GM12875 (cell line): ENCODE measurements at regions not wholly inside any gene's neighbourhood (a gene's known extent, or its start where the extent isn't known, plus 50 kb on each side); places are given as distances from the start of the nearest gene placed in this dataset.
"Not testable (repeated sequence)": the region's sequence is repeated elsewhere in the genome, so short reads cannot be mapped to it uniquely, and the experiment has no call there.

ENCODE experiments used
- H3K4me3 ChIP-seq: one replicate; pipeline ENCODE4 v1.5.1; 2011; ENCODE audit warnings: low read depth, low read length, control low read depth
- CTCF ChIP-seq: IDR thresholded peaks from 2 replicates; pipeline ENCODE4 v1.5.1; 2011; ENCODE audit warnings: low read depth, mild to moderate bottlenecking, control low read depth, inconsistent platforms, low read length, moderate library complexity, borderline replicate concordance; ENCODE audit not compliant: insufficient read depth

DNA sequence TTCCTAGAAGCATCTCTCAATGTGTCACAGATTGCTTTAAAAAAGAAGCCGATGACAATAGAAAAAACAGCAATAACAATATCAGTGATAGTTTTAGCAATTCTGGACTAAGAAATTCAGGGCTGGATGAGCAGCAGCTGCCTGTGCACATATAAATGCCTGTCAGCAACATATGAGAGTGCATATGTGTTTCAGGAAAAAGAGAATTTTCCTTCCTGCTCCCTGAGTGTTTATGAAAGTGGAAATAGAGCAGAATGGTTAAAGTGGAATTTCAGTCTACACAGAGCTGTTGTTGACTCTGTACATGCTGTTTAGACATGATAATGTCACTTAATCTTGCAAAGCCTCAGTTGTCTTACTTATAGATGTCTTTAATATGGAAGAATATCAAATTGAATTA lies 164.4 kb upstream of the PCDH7 start:
- no peak for TF ChIP-seq CTCF
- no peak overlapping the region for H3K4me3 ChIP-seq

DNA sequence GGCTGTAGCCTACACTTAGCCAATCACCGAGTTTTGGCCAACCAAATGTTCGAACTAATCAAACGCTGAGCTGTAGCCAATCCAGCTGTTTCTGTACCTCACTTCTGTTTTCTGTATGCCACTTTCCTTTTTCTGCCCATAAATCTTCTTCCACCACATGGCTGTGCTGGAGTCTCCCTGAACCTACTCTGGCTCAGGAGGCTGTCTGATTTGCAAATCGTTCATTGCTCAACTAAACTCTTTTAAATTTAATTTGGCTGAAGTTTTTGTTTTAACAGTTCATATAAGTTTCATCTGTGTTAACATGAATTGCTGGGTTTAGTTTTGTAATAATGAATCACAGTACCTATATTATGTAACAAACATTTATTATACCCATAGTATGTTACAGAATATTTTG lies 160.7 kb upstream of the PCDH7 start:
- no peak for TF ChIP-seq CTCF

GRCh38 chr4:30586850-30587249 lies 133.3 kb upstream of the PCDH7 start:
- no peak for TF ChIP-seq CTCF

More for the DNA sequence above, 160.7 kb upstream of the PCDH7 start:
- no peak overlapping the region for H3K4me3 ChIP-seq

GRCh38 chr4:30589669-30590068 lies 130.5 kb upstream of the PCDH7 start:
- H3K4me3 ChIP-seq: not testable (repeated sequence)

More at GRCh38 chr4:30586850-30587249, 133.3 kb upstream of the PCDH7 start:
- H3K4me3 ChIP-seq: no peak overlapping the region

- TF ChIP-seq CTCF: no peak
- H3K4me3 ChIP-seq: no peak overlapping the region
Measured at GRCh38 chr4:30600246-30601017, 119.7 kb upstream of the PCDH7 start.

GRCh38 chr4:30601070-30601865 lies 118.9 kb upstream of the PCDH7 start:
- no peak overlapping the region for H3K4me3 ChIP-seq
- TF ChIP-seq CTCF: no peak

DNA sequence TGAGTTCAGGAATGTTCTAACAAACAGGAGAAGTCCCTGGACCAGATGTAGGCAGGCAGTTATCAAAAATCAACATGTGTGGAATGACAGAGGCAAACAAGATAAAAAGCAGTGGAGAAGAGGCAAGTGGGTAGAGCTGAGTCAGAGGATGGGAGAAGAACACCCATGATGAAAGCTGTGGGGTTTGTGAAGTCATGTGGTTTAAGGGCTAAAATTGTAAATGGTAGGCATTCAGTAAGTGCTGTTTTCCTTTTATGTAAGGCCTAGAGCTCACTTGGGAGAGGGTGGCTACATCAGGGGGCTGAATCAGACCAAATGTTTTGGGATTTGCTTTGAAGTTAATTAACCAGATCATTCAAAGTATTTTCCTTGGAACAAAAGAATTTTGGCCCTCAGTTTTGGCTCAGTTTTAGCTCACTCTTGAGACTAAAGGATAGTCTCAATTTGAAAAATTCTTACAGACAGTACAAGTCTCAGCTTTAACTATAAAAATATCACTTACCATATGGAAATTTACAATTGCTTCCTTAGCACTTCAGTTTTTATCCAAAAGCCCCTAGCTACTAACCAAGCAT lies 114.5 kb upstream of the PCDH7 start:
- TF ChIP-seq CTCF: no peak
- H3K4me3 ChIP-seq: no peak overlapping the region
